Head of caudate nucleus (tissue), 42 donors: ENCODE measurements at regions not wholly inside any gene's neighbourhood (a gene's known extent, or its start where the extent isn't known, plus 50 kb on each side); places are given as distances from the start of the nearest gene placed in this dataset.

ENCODE experiments used
- DNase-seq, 42 donors: peaks; one replicate each; pipeline versions ENCODE4 v3.0.0 to v3.0.0-alpha.2; 2020 to 2021; ENCODE audit warnings: mixed read lengths in 7 of 42
- intact Hi-C: fragments of 100-400 bp; cut with DNase I; formaldehyde crosslinking; loops from one replicate; pipeline ENCODE4 v1.15.0; 2022

- intact Hi-C loops = no loop called here
- DNase-seq = no peak
These were observed 112.3 kb upstream of the WWC1 start for GRCh38 chr5:168179192-168179593.

DNA sequence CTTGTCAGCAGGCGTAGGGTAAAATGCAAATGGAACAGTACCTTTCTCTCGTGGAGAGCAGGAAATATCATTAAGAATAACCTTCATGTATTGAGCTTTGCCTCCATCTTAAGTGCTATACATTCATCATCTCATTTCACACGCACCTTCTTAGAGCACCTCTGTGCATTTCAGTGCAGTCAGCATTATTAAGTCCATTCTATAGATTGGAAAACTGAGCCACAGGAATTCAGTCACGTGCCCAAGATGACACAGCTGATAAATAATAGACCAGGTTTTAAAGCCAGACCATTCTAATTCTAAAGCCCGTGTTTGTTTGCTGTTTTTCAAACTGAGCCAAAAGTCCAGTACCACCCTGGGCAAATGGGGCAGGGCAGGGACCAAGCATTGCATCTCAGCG lies 109.2 kb upstream of the WWC1 start:
- intact Hi-C loops = no loop called here
- DNase-seq = no peak

- intact Hi-C loops = no loop called here
- DNase-seq = no peak
These were observed 107.3 kb upstream of the WWC1 start for GRCh38 chr5:168184103-168184502.

DNA sequence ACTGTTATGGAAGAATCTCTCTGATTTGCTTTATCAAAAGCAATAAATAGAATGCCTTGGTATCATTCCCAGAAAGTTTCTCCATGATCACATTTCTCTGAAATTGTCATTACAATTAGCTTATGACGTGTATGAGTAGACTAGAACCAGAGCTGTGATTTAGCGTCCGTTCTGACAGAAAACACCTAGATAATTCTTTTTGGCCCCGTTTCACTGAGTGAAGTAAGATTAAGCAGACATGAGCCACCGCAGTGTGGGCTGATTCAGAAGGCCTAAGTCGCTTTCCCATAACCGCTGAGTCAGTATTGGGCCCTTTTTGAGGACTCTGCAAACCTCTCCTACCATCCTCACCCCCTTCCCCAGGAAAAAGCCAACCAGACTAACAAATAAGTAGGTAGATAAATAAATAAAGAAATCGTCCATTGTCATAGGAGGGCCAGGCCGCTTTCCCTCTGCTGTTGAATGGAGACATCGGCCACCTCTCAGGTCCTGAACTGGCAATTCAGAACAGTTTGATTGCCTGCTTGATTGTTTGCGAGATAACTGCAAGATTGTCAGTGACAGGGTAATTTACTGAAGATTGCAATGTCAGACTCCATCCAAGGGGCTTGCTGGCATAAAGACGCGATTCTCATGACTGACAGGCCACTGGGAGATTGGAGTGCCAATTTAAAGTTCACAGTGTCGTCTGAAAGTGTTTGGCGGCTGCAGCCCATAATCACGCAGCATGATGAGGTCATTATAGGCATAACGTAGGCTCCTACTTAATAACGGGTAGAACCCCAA lies 105.0 kb upstream of the WWC1 start:
- intact Hi-C loops = no loop called here
- no peak for DNase-seq

DNA sequence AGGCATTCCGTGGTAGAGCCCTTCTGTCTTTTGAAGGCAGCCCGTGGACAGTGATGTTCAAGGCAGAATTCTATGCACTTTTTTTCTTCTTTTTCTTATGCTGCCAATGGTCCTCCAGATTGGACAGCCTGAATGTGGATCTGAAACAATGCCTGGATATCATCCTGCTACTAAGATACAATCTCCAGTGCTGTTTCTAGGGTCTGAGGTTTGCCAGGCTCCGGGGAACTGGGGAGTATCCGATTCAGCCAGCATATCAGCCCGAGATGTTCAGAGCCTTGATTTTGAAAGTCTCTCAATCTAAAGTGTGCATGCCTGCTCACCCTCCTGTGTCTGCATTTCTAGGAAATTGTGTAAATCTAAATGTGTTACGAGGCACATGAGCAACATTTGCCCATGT lies 103.8 kb upstream of the WWC1 start:
- DNase-seq = no peak
- intact Hi-C loops = no loop called here

GRCh38 chr5:168188182-168188581 lies 103.3 kb upstream of the WWC1 start:
- DNase-seq = no peak
- intact Hi-C loops = no loop called here

DNA sequence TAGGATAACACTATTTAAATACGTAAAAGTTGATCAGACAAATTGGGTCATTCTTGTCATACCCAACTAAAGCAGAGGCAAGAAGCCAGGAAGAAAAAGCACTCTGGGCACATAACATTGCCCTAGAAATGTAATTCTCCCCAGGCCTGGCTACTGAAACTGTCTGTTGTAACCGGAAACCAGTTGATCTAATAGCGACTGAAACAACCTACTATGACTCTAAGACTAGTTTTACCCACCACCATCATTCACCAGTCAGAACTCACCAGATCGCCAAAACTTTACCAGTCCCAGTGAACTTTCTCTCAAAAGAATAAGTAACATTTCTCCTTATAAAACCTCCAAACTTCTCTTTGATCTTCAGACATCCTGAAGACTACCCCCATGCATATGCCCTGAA lies 99.3 kb upstream of the WWC1 start:
- no peak for DNase-seq

GRCh38 chr5:168193493-168194250 lies 97.8 kb upstream of the WWC1 start:
- no peak for DNase-seq
- intact Hi-C loops = no loop called here

More for the DNA sequence above, 99.3 kb upstream of the WWC1 start:
- intact Hi-C loops = no loop called here

DNA sequence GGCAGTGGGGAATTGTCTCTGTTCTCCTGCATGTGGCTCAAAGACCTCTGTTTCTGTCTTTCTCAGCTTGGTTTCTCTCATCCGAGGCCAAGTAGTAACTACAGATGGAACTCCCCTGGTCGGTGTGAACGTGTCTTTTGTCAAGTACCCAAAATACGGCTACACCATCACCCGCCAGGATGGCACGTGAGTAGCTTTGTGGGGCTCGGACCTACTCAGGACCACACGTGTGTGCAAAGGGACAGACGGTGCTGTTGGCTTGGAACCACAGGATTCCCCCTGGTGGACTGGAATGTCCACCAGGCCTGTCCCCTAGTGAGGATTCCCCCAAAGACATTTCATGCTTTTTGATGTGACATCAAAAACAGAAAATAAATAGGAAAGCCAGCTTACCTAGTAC lies 96.3 kb upstream of the WWC1 start:
- intact Hi-C loops = no loop called here
- no peak for DNase-seq

GRCh38 chr5:168198359-168198758 lies 93.1 kb upstream of the WWC1 start:
- intact Hi-C loops = no loop called here
- no peak for DNase-seq

- intact Hi-C loops = no loop called here
- DNase-seq = no peak
These were observed 88.4 kb upstream of the WWC1 start for GRCh38 chr5:168202996-168203395.

- DNase-seq = no peak
- intact Hi-C loops = no loop called here
These were observed 87.3 kb upstream of the WWC1 start for GRCh38 chr5:168204165-168204564.

GRCh38 chr5:168207450-168208029 lies 83.9 kb upstream of the WWC1 start:
- intact Hi-C loops = no loop called here
- peak in 25 of 42 donors; percentile 13 to 81 (median 33) for DNase-seq

- no peak for DNase-seq
- intact Hi-C loops = no loop called here
These were observed 82.0 kb upstream of the WWC1 start for GRCh38 chr5:168209244-168209995.

GRCh38 chr5:168209997-168210396 lies 81.4 kb upstream of the WWC1 start:
- intact Hi-C loops = no loop called here
- DNase-seq = no peak

DNA sequence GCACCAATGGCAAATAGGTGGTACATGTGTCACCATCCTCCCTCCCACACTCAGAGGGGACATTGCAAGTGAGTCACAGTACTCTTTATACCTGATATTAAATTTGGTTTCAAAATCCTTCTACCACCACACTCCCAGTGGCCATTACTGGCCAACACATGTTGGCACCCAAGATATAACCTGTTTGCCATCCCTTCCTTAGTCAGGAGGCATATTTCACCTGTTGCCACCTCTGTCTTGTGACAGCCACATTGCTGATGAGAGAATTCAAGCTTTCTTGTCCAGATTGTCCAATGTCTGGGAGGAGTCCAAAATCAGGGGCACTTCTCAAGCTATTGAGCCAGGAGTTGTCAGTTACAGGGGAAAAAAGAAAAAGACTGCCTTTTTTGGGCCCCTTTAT lies 80.2 kb upstream of the WWC1 start:
- DNase-seq = no peak

GRCh38 chr5:168211936-168212335 lies 79.5 kb upstream of the WWC1 start:
- no peak for DNase-seq
- intact Hi-C loops = no loop called here

More for the DNA sequence above, 80.2 kb upstream of the WWC1 start:
- intact Hi-C loops = no loop called here

DNA sequence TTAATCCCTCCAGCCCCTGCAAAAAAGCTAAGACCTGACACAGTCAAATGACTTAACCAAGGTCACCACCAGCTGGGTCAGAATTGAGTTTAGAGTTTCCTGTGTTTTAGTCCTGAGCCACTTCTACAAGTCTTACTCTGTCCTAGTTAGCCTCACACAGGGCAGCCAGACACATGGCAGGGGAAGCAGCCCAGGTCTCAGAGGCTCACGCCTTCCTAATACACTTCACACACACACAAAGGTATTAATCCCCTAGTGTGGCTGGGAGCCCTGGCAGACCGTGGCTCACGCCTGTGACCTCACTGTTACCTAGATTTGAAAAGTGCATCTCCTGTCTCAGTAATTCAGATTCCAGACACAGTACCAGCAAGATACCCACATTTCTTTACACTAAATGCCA lies 77.4 kb upstream of the WWC1 start:
- intact Hi-C loops = no loop called here
- DNase-seq = no peak

DNA sequence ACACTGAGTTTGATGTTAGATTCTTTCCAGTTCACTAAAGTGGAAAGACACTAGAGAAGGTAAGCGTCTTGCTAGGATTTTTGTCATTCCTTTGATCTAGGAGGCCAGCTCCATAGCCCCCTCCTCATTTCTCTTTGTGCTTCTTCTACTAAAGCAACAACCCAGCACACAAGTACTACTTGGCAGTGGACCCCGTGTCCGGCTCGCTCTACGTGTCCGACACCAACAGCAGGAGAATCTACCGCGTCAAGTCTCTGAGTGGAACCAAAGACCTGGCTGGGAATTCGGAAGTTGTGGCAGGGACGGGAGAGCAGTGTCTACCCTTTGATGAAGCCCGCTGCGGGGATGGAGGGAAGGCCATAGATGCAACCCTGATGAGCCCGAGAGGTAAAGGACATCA lies 76.6 kb upstream of the WWC1 start:
- intact Hi-C loops = no loop called here
- no peak for DNase-seq

DNA sequence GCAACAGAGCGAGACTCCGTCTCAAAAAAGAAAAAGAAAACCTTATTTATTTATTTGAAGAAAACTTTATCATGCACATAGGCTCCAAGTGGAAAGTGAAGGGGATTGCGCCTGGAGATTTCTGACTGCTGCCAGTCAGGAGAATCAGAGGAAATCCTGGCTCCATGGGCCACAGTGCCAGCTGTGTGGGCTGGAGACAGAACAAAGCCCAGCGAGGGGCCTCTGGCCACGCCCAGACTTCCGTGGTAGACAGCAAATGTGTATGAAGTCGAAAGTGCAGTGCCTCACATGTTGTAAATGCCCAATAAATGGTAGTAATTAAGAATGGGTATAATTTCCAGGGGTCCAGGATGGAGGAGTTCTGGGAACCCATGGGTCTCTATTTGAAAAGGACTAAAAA lies 75.8 kb upstream of the WWC1 start:
- no peak for DNase-seq
- intact Hi-C loops = no loop called here
